ENCODE measurements at regions not wholly inside any gene's neighbourhood (a gene's known extent, or its start where the extent isn't known, plus 50 kb on each side); places are given as distances from the start of the nearest gene placed in this dataset.

DNA sequence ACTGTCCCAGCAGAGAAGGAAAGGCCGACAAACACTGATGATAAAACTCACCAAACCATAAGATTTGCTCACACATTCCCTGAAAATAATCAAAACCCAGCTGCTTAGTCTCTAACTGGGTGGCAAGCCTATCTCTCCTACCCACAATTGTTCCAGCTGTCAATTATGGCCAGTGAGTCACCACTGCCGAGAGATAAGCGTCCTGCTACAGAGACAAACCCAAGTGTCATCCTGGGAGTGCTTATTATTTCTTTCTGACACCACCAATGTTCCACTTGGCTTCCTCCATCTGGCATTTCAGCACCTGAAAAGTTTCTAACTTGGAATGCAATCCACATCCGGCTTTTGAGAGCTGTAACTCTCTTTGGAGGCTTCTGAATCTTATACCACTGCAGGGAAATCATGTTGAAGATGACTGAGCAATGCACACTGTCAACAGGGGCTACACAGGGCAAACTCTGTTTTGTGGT lies 51.5 kb upstream of the VAV3 start:
- TF ChIP-seq, protein P1, sequence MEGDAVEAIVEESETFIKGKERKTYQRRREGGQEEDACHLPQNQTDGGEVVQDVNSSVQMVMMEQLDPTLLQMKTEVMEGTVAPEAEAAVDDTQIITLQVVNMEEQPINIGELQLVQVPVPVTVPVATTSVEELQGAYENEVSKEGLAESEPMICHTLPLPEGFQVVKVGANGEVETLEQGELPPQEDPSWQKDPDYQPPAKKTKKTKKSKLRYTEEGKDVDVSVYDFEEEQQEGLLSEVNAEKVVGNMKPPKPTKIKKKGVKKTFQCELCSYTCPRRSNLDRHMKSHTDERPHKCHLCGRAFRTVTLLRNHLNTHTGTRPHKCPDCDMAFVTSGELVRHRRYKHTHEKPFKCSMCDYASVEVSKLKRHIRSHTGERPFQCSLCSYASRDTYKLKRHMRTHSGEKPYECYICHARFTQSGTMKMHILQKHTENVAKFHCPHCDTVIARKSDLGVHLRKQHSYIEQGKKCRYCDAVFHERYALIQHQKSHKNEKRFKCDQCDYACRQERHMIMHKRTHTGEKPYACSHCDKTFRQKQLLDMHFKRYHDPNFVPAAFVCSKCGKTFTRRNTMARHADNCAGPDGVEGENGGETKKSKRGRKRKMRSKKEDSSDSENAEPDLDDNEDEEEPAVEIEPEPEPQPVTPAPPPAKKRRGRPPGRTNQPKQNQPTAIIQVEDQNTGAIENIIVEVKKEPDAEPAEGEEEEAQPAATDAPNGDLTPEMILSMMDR (IDR thresholded peaks at IDR 0.05; ENCODE audit: low read depth, low read length) = no peak
- no peak for TF ChIP-seq EZH2phosphoT487 (IDR thresholded peaks at IDR 0.05; ENCODE audit: low read depth)
